ENCODE measurements at regions not wholly inside any gene's neighbourhood (a gene's known extent, or its start where the extent isn't known, plus 50 kb on each side); places are given as distances from the start of the nearest gene placed in this dataset.

- TF ChIP-seq, protein P1, sequence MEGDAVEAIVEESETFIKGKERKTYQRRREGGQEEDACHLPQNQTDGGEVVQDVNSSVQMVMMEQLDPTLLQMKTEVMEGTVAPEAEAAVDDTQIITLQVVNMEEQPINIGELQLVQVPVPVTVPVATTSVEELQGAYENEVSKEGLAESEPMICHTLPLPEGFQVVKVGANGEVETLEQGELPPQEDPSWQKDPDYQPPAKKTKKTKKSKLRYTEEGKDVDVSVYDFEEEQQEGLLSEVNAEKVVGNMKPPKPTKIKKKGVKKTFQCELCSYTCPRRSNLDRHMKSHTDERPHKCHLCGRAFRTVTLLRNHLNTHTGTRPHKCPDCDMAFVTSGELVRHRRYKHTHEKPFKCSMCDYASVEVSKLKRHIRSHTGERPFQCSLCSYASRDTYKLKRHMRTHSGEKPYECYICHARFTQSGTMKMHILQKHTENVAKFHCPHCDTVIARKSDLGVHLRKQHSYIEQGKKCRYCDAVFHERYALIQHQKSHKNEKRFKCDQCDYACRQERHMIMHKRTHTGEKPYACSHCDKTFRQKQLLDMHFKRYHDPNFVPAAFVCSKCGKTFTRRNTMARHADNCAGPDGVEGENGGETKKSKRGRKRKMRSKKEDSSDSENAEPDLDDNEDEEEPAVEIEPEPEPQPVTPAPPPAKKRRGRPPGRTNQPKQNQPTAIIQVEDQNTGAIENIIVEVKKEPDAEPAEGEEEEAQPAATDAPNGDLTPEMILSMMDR (IDR thresholded peaks at IDR 0.05; ENCODE audit: partially characterized antibody, unreplicated experiment) = no peak
- Mint-ChIP-seq H3K27ac (ENCODE audit: unreplicated experiment) (peak overlapping the region; percentile 4), H3K4me3 (ENCODE audit: unreplicated experiment) (no peak overlapping the region), H3K27me3 (ENCODE audit: unreplicated experiment) (no peaks in the 10 kb centered on the region), H3K9me3 (ENCODE audit: unreplicated experiment) (peaks cover 3% of the 10 kb centered on the region), H3K36me3 (ENCODE audit: unreplicated experiment) (no peaks in the 10 kb centered on the region), H3K4me1 (ENCODE audit: low read depth, unreplicated experiment) (peaks cover 31% of the 10 kb centered on the region)
- DNase-seq = no peak
These were observed 414.7 kb downstream of the LRATD1 start for GRCh38 chr2:15047184-15047583.

DNA sequence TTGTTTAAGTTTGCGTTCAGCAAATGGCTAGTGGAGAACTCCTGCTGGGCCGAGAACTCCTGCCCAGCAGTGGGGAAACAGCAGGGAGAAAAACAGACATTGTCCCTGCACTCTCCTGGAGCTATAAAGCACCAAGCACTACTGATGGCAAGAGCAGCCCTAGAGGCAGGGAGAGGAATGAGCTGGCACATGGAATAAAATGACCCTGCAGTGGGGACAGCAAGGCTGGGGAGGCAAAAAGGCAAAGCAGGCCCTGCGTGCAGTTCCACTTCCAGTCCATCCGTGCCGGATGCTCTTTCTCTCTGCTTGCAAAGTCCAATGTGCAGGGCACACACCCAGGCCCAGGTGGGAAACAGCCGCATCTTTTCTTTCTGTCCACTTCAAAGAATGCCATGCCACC, 415.5 kb downstream of the LRATD1 start:
- Mint-ChIP-seq H3K9me3 (ENCODE audit: unreplicated experiment) (peaks cover 3% of the 10 kb centered on the region), H3K27me3 (ENCODE audit: unreplicated experiment) (no peaks in the 10 kb centered on the region), H3K4me3 (ENCODE audit: unreplicated experiment) (no peak overlapping the region), H3K4me1 (ENCODE audit: low read depth, unreplicated experiment) (peaks cover 23% of the 10 kb centered on the region), H3K27ac (ENCODE audit: unreplicated experiment) (no peak overlapping the region), H3K36me3 (ENCODE audit: unreplicated experiment) (no peaks in the 10 kb centered on the region)
- DNase-seq = no peak
- TF ChIP-seq, protein P1 (IDR thresholded peaks at IDR 0.05; ENCODE audit: partially characterized antibody, unreplicated experiment) = no peak

- Mint-ChIP-seq H3K4me1 (ENCODE audit: low read depth, unreplicated experiment) (peaks cover 11% of the 10 kb centered on the region), H3K27ac (ENCODE audit: unreplicated experiment) (no peak overlapping the region), H3K9me3 (ENCODE audit: unreplicated experiment) (peaks cover 3% of the 10 kb centered on the region), H3K4me3 (ENCODE audit: unreplicated experiment) (no peak overlapping the region), H3K27me3 (ENCODE audit: unreplicated experiment) (no peaks in the 10 kb centered on the region), H3K36me3 (ENCODE audit: unreplicated experiment) (no peaks in the 10 kb centered on the region)
- TF ChIP-seq, protein P1 (IDR thresholded peaks at IDR 0.05; ENCODE audit: partially characterized antibody, unreplicated experiment) = no peak
- DNase-seq = no peak
These were observed 416.8 kb downstream of the LRATD1 start for GRCh38 chr2:15049096-15049993.

DNA sequence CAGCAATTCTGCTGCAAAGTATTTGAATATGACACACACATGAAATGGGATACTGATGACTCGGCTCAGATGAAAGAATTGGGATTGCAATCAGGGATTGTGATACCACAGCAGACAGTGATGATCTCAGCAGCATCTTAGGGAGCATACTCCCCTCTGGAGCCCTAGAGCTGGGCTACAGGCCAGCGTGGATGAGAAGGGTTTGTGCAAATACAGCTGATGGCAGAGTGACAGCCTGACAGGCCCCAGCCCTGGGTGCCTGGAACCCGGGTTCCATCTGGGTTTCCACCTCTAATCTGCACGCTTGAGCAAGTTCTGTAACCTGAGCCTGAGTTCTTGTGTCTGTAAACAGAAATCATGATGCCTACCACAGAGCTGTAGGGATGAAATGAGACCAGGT, 418.0 kb downstream of the LRATD1 start:
- no peak for DNase-seq
- H3K4me1 Mint-ChIP-seq (ENCODE audit: low read depth, unreplicated experiment) = peaks cover 6% of the 10 kb centered on the region
- TF ChIP-seq, protein P1 (IDR thresholded peaks at IDR 0.05; ENCODE audit: partially characterized antibody, unreplicated experiment) = no peak
- H3K9me3 Mint-ChIP-seq (ENCODE audit: unreplicated experiment) = peaks cover 3% of the 10 kb centered on the region
- H3K27me3 Mint-ChIP-seq (ENCODE audit: unreplicated experiment) = peaks cover 1% of the 10 kb centered on the region
- no peak overlapping the region for H3K27ac Mint-ChIP-seq (ENCODE audit: unreplicated experiment)
- H3K4me3 Mint-ChIP-seq (ENCODE audit: unreplicated experiment) = no peak overlapping the region
- no peaks in the 10 kb centered on the region for H3K36me3 Mint-ChIP-seq (ENCODE audit: unreplicated experiment)

DNA sequence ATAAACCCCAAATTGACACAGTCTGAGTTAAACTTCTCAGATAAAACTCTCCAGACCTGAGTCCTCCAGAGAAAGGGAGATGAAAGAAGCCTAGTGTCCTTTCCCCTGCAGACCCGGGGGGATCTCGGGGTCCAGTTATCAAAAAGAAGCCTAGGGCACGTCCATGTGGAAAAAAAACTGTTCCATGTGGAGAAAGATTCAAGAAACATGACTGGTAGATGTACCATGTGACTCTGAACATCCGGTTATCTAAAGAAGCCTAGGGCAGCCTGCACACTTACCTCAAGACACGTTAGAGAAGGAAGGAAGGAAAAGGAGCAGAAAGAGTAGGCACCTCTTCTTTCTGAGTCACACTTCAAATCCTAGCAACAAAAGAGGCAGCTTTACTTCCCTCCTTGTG, 421.0 kb downstream of the LRATD1 start:
- peaks cover 10% of the 10 kb centered on the region for H3K4me1 Mint-ChIP-seq (ENCODE audit: low read depth, unreplicated experiment)
- TF ChIP-seq, protein P1 (IDR thresholded peaks at IDR 0.05; ENCODE audit: partially characterized antibody, unreplicated experiment) = no peak
- H3K9me3 Mint-ChIP-seq (ENCODE audit: unreplicated experiment) = peaks cover 3% of the 10 kb centered on the region
- peaks cover 1% of the 10 kb centered on the region for H3K27me3 Mint-ChIP-seq (ENCODE audit: unreplicated experiment)
- H3K27ac Mint-ChIP-seq (ENCODE audit: unreplicated experiment) = no peak overlapping the region
- no peak for DNase-seq
- H3K4me3 Mint-ChIP-seq (ENCODE audit: unreplicated experiment) = no peak overlapping the region
- no peaks in the 10 kb centered on the region for H3K36me3 Mint-ChIP-seq (ENCODE audit: unreplicated experiment)
